ENCODE measurements at regions not wholly inside any gene's neighbourhood (a gene's known extent, or its start where the extent isn't known, plus 50 kb on each side); places are given as distances from the start of the nearest gene placed in this dataset.
"Not testable (repeated sequence)": the region's sequence is repeated elsewhere in the genome, so short reads cannot be mapped to it uniquely, and the experiment has no call there.

- DNase-seq; H3K27ac ChIP-seq; H3K4me1 ChIP-seq (ENCODE audit: insufficient read depth); in situ Hi-C loops (cut with MboI); H3K36me3 ChIP-seq (ENCODE audit: low read depth); H3K4me2 ChIP-seq (ENCODE audit: unreplicated experiment); H3K4me3 ChIP-seq; H3K9me2 ChIP-seq (ENCODE audit: insufficient read depth); H3K9ac ChIP-seq; H4K20me1 ChIP-seq (ENCODE audit: insufficient read depth); H3F3A ChIP-seq (ENCODE audit: insufficient read depth); H3K79me2 ChIP-seq (ENCODE audit: insufficient read depth); H3K9me3 ChIP-seq (ENCODE audit: low read depth); H2AFZ ChIP-seq; H3K27me3 ChIP-seq (replicated peaks; ENCODE audit: insufficient read depth): not testable (repeated sequence)
- WGBS, 2 experiments (ENCODE audit: low coverage in 1 of 2, low lambda C conversion rate in 2 of 2, missing lambda C conversion rate in 2 of 2) = 30 to 33% methylated on average over 1 to 3 of the region's 3 CpGs
Measured at GRCh38 chr12:8375122-8375521, 80.6 kb upstream of the CLEC6A start.

DNA sequence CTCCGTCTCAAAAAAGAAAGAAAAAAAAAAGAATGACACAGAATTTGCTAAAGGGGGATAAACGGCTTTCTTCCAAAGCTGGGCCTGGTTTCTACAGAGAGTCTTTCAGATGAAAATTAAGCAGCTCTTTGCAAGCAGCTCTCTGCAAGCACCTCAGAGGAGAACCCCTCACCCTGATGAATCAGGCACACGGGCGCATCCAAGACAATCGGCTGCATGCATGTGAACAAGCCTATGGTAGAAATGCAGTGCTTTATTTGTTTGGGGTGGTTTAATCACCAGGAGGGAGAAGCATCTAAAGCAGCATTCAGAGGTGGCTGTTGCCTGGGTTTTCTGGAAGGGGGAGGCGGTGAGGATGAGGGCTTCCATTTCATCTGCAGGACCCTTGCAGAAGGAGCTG lies 78.0 kb upstream of the CLEC6A start:
- in situ Hi-C loops (cut with MboI); DNase-seq; H3F3A ChIP-seq (ENCODE audit: insufficient read depth); H3K36me3 ChIP-seq (ENCODE audit: low read depth); H3K4me1 ChIP-seq (ENCODE audit: insufficient read depth); H3K79me2 ChIP-seq (ENCODE audit: insufficient read depth); H3K4me3 ChIP-seq; H3K27ac ChIP-seq; H2AFZ ChIP-seq; H3K9me3 ChIP-seq (ENCODE audit: low read depth); H3K9me2 ChIP-seq (ENCODE audit: insufficient read depth); H3K27me3 ChIP-seq (replicated peaks; ENCODE audit: insufficient read depth); H3K4me2 ChIP-seq (ENCODE audit: unreplicated experiment); H4K20me1 ChIP-seq (ENCODE audit: insufficient read depth); H3K9ac ChIP-seq: not testable (repeated sequence)
- 57% methylated on average over 6 of the region's 6 CpGs for WGBS, 2 experiments (ENCODE audit: low coverage in 1 of 2, low lambda C conversion rate in 2 of 2, missing lambda C conversion rate in 2 of 2)

DNA sequence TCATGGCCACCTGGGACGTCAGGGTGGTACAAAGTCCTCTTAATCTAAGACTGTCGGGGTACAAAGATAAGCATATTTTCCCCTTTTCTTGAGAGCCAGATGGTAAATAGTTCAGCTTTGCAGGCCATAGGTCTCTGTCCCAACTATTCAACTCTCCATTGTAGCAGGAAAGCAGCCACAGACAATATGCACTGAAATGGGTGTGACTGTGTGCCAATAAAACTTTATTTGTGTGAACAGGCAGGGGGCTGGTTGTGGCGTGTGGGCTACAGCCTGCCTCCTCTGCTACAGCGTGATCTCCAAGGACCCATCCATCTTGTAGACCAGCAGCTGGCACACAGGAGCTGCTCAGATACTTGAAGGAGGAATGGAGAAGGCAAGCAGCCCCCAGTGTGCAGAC lies 73.2 kb upstream of the CLEC6A start:
- H3K27ac ChIP-seq; H4K20me1 ChIP-seq (ENCODE audit: insufficient read depth); DNase-seq; H3K9me2 ChIP-seq (ENCODE audit: insufficient read depth); in situ Hi-C loops (cut with MboI); H3K9me3 ChIP-seq (ENCODE audit: low read depth); H3K4me2 ChIP-seq (ENCODE audit: unreplicated experiment); H3K27me3 ChIP-seq (replicated peaks; ENCODE audit: insufficient read depth); H2AFZ ChIP-seq; H3K36me3 ChIP-seq (ENCODE audit: low read depth); H3K4me1 ChIP-seq (ENCODE audit: insufficient read depth); H3F3A ChIP-seq (ENCODE audit: insufficient read depth); H3K79me2 ChIP-seq (ENCODE audit: insufficient read depth); H3K4me3 ChIP-seq; H3K9ac ChIP-seq: not testable (repeated sequence)
- WGBS, 2 experiments (ENCODE audit: low coverage in 1 of 2, low lambda C conversion rate in 2 of 2, missing lambda C conversion rate in 2 of 2) = 45 to 47% methylated on average over 4 of the region's 4 CpGs

DNA sequence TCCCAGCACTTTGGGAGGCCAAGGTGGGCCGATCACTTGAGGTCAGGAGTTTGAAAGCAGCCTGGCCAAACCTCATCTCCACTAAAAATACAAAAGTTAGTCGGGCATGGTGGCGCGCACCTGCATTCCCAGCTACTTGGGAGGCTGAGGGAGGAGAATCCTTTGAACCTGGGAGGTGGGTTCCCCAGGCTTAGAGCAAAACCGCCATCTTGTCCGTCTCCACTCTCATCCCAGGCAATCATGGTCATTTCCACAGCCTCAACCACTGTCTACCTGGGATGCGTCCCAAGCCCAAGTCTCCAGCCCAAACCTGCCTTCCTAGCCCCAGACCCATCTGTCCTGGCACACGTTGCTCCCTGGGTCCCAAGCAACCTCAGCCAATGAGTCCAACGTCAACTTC lies 71.1 kb upstream of the CLEC6A start:
- H3F3A ChIP-seq (ENCODE audit: insufficient read depth); H3K27ac ChIP-seq; DNase-seq; H3K4me3 ChIP-seq; H3K9ac ChIP-seq; H3K4me1 ChIP-seq (ENCODE audit: insufficient read depth); H3K27me3 ChIP-seq (replicated peaks; ENCODE audit: insufficient read depth); H3K36me3 ChIP-seq (ENCODE audit: low read depth); H3K4me2 ChIP-seq (ENCODE audit: unreplicated experiment); H3K79me2 ChIP-seq (ENCODE audit: insufficient read depth); H3K9me3 ChIP-seq (ENCODE audit: low read depth); in situ Hi-C loops (cut with MboI); H4K20me1 ChIP-seq (ENCODE audit: insufficient read depth); H2AFZ ChIP-seq; H3K9me2 ChIP-seq (ENCODE audit: insufficient read depth): not testable (repeated sequence)
- 83 to 85% methylated on average over 9 of the region's 9 CpGs for WGBS, 2 experiments (ENCODE audit: low coverage in 1 of 2, low lambda C conversion rate in 2 of 2, missing lambda C conversion rate in 2 of 2)

DNA sequence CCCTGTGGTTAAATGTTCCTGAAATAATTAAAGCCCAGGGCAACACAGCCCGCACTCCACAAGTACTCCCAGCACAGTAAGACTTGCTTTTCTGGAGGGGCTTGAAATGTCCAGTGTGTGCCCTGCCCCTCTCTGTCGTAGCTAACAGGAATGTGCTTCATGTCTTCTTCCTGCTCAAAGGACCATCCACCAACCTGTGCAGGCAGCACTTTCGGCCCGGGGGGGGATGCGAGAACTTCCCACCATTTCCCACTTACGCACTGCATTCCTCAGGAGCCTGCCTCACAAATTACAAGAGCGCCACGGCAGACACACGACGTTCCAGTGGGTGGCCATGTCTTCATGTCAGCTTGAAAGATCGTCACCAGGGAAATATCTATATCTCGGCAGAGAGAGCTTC lies 70.3 kb upstream of the CLEC6A start:
- H3F3A ChIP-seq (ENCODE audit: insufficient read depth); H3K9me2 ChIP-seq (ENCODE audit: insufficient read depth); H3K27me3 ChIP-seq (replicated peaks; ENCODE audit: insufficient read depth); H3K4me3 ChIP-seq; H3K79me2 ChIP-seq (ENCODE audit: insufficient read depth); H3K27ac ChIP-seq; H3K9ac ChIP-seq; DNase-seq; H3K36me3 ChIP-seq (ENCODE audit: low read depth); H3K4me2 ChIP-seq (ENCODE audit: unreplicated experiment); in situ Hi-C loops (cut with MboI); H4K20me1 ChIP-seq (ENCODE audit: insufficient read depth); H2AFZ ChIP-seq; H3K9me3 ChIP-seq (ENCODE audit: low read depth); H3K4me1 ChIP-seq (ENCODE audit: insufficient read depth): not testable (repeated sequence)
- WGBS, 2 experiments (ENCODE audit: low coverage in 1 of 2, low lambda C conversion rate in 2 of 2, missing lambda C conversion rate in 2 of 2) = 76 to 83% methylated on average over 11 to 12 of the region's 12 CpGs

DNA sequence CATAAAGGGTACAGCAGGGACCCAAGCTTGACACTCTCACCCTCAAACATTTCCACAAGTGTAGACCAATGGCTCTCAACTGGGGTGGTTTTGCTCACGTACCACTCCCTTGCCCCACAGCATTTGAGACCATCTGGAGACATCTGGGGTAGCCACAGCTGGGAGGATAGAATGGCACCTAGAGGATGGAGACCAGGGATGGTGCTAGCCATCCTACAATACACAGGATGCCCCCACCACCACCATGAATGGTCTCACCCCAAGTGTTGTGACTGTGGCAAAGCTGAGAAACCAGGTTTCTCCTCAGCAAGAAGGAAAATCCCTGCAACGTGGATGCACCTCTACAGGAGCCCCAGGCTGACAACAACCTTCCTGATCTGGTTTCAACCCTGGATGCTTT lies 69.1 kb upstream of the CLEC6A start:
- 55 to 70% methylated on average over 2 of the region's 2 CpGs for WGBS, 2 experiments (ENCODE audit: low coverage in 1 of 2, low lambda C conversion rate in 2 of 2, missing lambda C conversion rate in 2 of 2)
- H4K20me1 ChIP-seq (ENCODE audit: insufficient read depth); in situ Hi-C loops (cut with MboI); H3K36me3 ChIP-seq (ENCODE audit: low read depth); H3K9me3 ChIP-seq (ENCODE audit: low read depth); H3K4me1 ChIP-seq (ENCODE audit: insufficient read depth); H3K9me2 ChIP-seq (ENCODE audit: insufficient read depth); H3K4me3 ChIP-seq; H3K79me2 ChIP-seq (ENCODE audit: insufficient read depth); DNase-seq; H3K9ac ChIP-seq; H2AFZ ChIP-seq; H3K27me3 ChIP-seq (replicated peaks; ENCODE audit: insufficient read depth); H3K4me2 ChIP-seq (ENCODE audit: unreplicated experiment); H3K27ac ChIP-seq; H3F3A ChIP-seq (ENCODE audit: insufficient read depth): not testable (repeated sequence)

DNA sequence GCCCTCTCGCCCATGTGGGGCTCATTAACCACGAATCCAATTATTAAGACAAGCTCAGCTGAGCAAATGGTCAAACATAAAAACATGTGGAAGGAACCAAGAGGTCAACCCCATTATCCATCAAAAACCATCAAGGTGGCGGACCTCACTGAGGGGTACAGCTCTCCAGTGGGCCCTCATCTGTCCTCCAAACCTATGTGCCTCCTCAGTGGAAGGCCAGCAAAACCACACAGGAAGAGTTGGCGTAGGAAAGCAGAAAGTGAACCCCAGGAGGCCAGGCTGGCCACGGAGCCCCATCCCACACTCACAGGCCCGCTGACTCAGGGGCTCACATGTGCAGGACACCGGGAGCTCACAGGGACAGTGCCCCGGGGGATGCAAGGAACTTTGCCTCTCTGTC lies 66.5 kb upstream of the CLEC6A start:
- 87% methylated on average over 5 to 8 of the region's 8 CpGs for WGBS, 2 experiments (ENCODE audit: low coverage in 1 of 2, low lambda C conversion rate in 2 of 2, missing lambda C conversion rate in 2 of 2)
- H3K4me3 ChIP-seq; H3K36me3 ChIP-seq (ENCODE audit: low read depth); H3K9me2 ChIP-seq (ENCODE audit: insufficient read depth); H3K9ac ChIP-seq; H4K20me1 ChIP-seq (ENCODE audit: insufficient read depth); H3K9me3 ChIP-seq (ENCODE audit: low read depth); H3K27me3 ChIP-seq (replicated peaks; ENCODE audit: insufficient read depth); in situ Hi-C loops (cut with MboI); H3K4me1 ChIP-seq (ENCODE audit: insufficient read depth); H3K79me2 ChIP-seq (ENCODE audit: insufficient read depth); H3K27ac ChIP-seq; H3F3A ChIP-seq (ENCODE audit: insufficient read depth); H2AFZ ChIP-seq; H3K4me2 ChIP-seq (ENCODE audit: unreplicated experiment); DNase-seq: not testable (repeated sequence)

- WGBS, 2 experiments (ENCODE audit: low coverage in 1 of 2, low lambda C conversion rate in 2 of 2, missing lambda C conversion rate in 2 of 2) = 1 to 2% methylated on average over 34 to 73 of the region's 81 CpGs
- H3K4me2 ChIP-seq (ENCODE audit: unreplicated experiment) = peak overlapping the region; percentile 65
- H3K4me3 ChIP-seq = peak overlapping the region; percentile 59
Measured at GRCh38 chr12:8390001-8390777, 65.6 kb upstream of the CLEC6A start.

More at GRCh38 chr12:8390001-8390777, 65.6 kb upstream of the CLEC6A start:
- H2AFZ ChIP-seq = peak overlapping the region; percentile 78
- H3K27ac ChIP-seq; H3K79me2 ChIP-seq (ENCODE audit: insufficient read depth); H3K36me3 ChIP-seq (ENCODE audit: low read depth); H3K9me3 ChIP-seq (ENCODE audit: low read depth); H4K20me1 ChIP-seq (ENCODE audit: insufficient read depth); H3K4me1 ChIP-seq (ENCODE audit: insufficient read depth); H3K9ac ChIP-seq; H3F3A ChIP-seq (ENCODE audit: insufficient read depth); H3K27me3 ChIP-seq (replicated peaks; ENCODE audit: insufficient read depth); H3K9me2 ChIP-seq (ENCODE audit: insufficient read depth); in situ Hi-C loops (cut with MboI): not testable (repeated sequence)
- DNase-seq = peak; percentile 51

Measured in GM23248 (cell line).